HL-60 (cell line): ENCODE measurements at regions not wholly inside any gene's neighbourhood (a gene's known extent, or its start where the extent isn't known, plus 50 kb on each side); places are given as distances from the start of the nearest gene placed in this dataset.

ENCODE experiments used
- CTCF ChIP-seq: IDR thresholded peaks from one replicate; pipeline ENCODE4 v1.5.1; 2011; ENCODE audit warnings: low read length, control low read depth, inconsistent platforms; ENCODE audit not compliant: insufficient read depth
- POLR2AphosphoS5 ChIP-seq: IDR thresholded peaks from 2 replicates; pipeline ENCODE4 v1.6.1; 2012; ENCODE audit warnings: low read depth

- TF ChIP-seq POLR2AphosphoS5 (no peak), CTCF (no peak)
Measured at GRCh38 chr11:109306322-109306721, 115.7 kb upstream of the C11orf87 start.
